Esophagus squamous epithelium (tissue), 5 donors: ENCODE measurements at regions not wholly inside any gene's neighbourhood (a gene's known extent, or its start where the extent isn't known, plus 50 kb on each side); places are given as distances from the start of the nearest gene placed in this dataset.

Experiments
- DNase-seq: peaks from one replicate; lab custom pipeline; 2025; lab: John Stamatoyannopoulos, UW
- H3K27ac ChIP-seq, 4 donors: fragments of 200-600 bp; sonication (generic); one replicate each; pipeline ENCODE4 v1.5.1; 2016 to 2019; ENCODE audit warnings: mild to moderate bottlenecking in 1 of 4
- H3K27me3 ChIP-seq, 4 donors: fragments of 200-600 bp; sonication (generic); 1 replicate in 3 of 4; 2 replicates in 1 of 4; pipeline versions ENCODE4 v1.5.1 to v1.6.0; 2017 to 2021; ENCODE audit warnings: antibody characterized with exemption in 1 of 4
- H3K36me3 ChIP-seq, 3 donors: fragments of 200-600 bp; sonication (generic); one replicate each; pipeline ENCODE4 v1.5.1; 2016 to 2019
- H3K4me1 ChIP-seq, 3 donors: fragments of 200-600 bp; sonication (generic); one replicate each; pipeline ENCODE4 v1.5.1; 2017 to 2019
- H3K4me3 ChIP-seq, 4 donors: fragments of 200-600 bp; sonication (generic); 1 replicate in 3 of 4; 2 replicates in 1 of 4; pipeline ENCODE4 v1.5.1; 2016 to 2019; ENCODE audit warnings: mild to moderate bottlenecking in 2 of 4, moderate library complexity in 1 of 4
- H3K9me3 ChIP-seq, 3 donors: fragments of 200-600 bp; sonication (generic); one replicate each; pipeline ENCODE4 v1.5.1; 2016 to 2019
- CTCF ChIP-seq, 6 experiments: fragments of 450-650 bp in 4 of 6; fragments of 200-600 bp in 2 of 6; sonication (generic) in 2 of 6; IDR thresholded peaks; one replicate each; pipeline ENCODE4 v1.5.1; 2016 to 2019; ENCODE audit warnings: antibody characterized with exemption in 6 of 6, mild to moderate bottlenecking in 4 of 6, moderate library complexity in 4 of 6
- POLR2A ChIP-seq, 4 donors: fragments of 450-650 bp; IDR thresholded peaks; one replicate each; pipeline ENCODE4 v1.6.1; 2017; ENCODE audit warnings: antibody characterized with exemption in 4 of 4, mild to moderate bottlenecking in 4 of 4, moderate library complexity in 3 of 4
- WGBS, 2 donors: methylation state at CpG; one replicate each; pipeline ENCODE4 v1.1.5; 2018; 5-methylcytosine and 5-hydroxymethylcytosine counted together
- intact Hi-C: fragments of 100-400 bp; cut with DNase I; formaldehyde crosslinking; loops from one replicate; pipeline ENCODE4 v1.15.0; 2022
- donor health status: DM: yes; HTN: yes; CAD: no.

GRCh38 chr1:195721210-195721971, 886.8 kb downstream of the KCNT2 start:
- Histone ChIP-seq H3K36me3 (no peaks in the 10 kb centered on the region), H3K4me3 (peak overlapping the region; percentile 20 to 50 (median 32)), H3K4me1 (peaks cover 0 to 42% (median 0%) of the 10 kb centered on the region in 3 donors), H3K9me3 (no peaks in the 10 kb centered on the region), H3K27ac (peak overlapping the region; percentile 67 to 86 (median 76)), H3K27me3 (no peaks in the 10 kb centered on the region)
- intact Hi-C loops = no loop called here
- TF ChIP-seq POLR2A (IDR thresholded peaks at IDR 0.05) = no peak
- TF ChIP-seq CTCF (IDR thresholded peaks at IDR 0.05) = no peak
- DNase-seq = no peak
- WGBS, 2 donors = 32 to 45% methylated on average over 13 to 14 of the region's 14 CpGs

DNA sequence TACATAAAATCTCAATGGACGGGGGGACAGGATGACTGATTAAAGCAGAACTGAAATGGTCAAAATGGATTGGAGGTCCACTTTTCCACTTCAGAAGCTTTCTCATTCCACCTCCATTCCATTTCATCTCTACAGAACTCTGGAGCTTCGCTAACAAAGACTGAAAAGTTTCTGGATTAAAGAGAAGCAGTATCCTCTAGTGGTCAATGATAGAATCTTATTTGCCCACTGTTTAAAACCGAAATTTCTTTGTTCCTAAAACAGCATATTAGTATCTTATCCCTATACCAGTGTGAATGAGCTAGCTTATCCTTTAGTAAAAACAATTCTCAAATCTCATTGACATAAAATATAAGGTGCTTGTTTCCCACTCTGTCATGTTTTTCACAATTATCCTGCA, 890.6 kb downstream of the KCNT2 start:
- Histone ChIP-seq H3K36me3 (no peaks in the 10 kb centered on the region), H3K9me3 (no peaks in the 10 kb centered on the region), H3K27me3 (no peaks in the 10 kb centered on the region), H3K4me3 (no peak overlapping the region), H3K27ac (no peak overlapping the region), H3K4me1 (peaks cover 0 to 46% (median 0%) of the 10 kb centered on the region in 3 donors)
- intact Hi-C loops = no loop called here
- DNase-seq = no peak
- 47 to 48% methylated on average over 3 of the region's 3 CpGs for WGBS, 2 donors
- TF ChIP-seq CTCF (IDR thresholded peaks at IDR 0.05) (peak in 4 of 6 experiments; percentile 14 to 58 (median 37)), POLR2A (IDR thresholded peaks at IDR 0.05) (no peak)

- Histone ChIP-seq H3K4me3 (no peak overlapping the region), H3K9me3 (no peaks in the 10 kb centered on the region), H3K4me1 (peaks cover 0 to 36% (median 0%) of the 10 kb centered on the region in 3 donors), H3K27ac (no peak overlapping the region), H3K27me3 (no peaks in the 10 kb centered on the region), H3K36me3 (no peaks in the 10 kb centered on the region)
- no peak for DNase-seq
- 75 to 83% methylated on average over 2 of the region's 2 CpGs for WGBS, 2 donors
- intact Hi-C loops = no loop called here
- TF ChIP-seq POLR2A (IDR thresholded peaks at IDR 0.05) (no peak), CTCF (IDR thresholded peaks at IDR 0.05) (no peak)
Measured at GRCh38 chr1:195715652-195716051, 892.6 kb downstream of the KCNT2 start.

DNA sequence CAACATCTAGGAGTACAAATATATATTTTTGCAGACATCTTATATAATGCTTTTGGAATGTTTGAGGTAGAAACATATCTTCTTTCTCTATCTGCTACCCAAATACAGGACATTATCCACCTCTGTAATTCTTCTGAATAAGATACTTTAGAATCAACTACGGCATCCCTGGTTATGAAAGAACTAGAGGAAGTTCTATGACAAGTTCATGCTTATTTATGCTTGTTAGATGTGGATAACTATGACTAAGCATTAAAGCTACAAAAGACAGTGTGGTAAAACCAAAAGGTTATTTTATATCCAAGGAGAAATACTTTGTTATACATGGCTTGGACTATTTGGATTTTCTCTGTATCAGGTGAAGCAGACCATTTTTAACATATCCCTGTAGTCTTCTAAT, 894.0 kb downstream of the KCNT2 start:
- intact Hi-C loops = no loop called here
- H3K9me3 ChIP-seq = no peaks in the 10 kb centered on the region
- no peak for DNase-seq
- peak overlapping the region in 1 of 4 donors; percentile 34 for H3K27ac ChIP-seq
- no peaks in the 10 kb centered on the region for H3K36me3 ChIP-seq
- H3K27me3 ChIP-seq = no peaks in the 10 kb centered on the region
- no peak overlapping the region for H3K4me3 ChIP-seq
- peaks cover 0 to 34% (median 0%) of the 10 kb centered on the region in 3 donors for H3K4me1 ChIP-seq
- 11 to 26% methylated on average over 1 of the region's 1 CpG for WGBS, 2 donors
- TF ChIP-seq CTCF (IDR thresholded peaks at IDR 0.05) (no peak), POLR2A (IDR thresholded peaks at IDR 0.05) (no peak)

DNA sequence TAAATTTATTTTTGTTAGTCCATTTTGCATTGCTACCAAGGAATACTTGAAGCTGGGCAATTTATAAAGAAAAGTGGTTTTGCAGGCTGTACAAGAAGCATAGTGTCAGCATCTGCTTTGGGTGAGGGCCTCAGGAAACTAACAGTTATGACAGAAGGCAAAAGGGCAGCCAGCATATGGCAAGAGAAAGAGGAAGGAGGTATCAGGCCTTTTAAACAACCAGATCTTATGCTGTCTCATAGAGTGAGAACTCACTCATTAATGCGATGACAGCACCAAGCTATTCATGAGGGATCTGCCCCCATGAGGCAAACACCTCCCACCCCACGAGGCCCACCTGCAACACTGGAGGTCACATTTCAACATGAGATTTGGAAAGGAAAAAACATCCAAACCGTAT, 898.4 kb downstream of the KCNT2 start:
- no peak for DNase-seq
- intact Hi-C loops = no loop called here
- H3K9me3 ChIP-seq = no peaks in the 10 kb centered on the region

More for the DNA sequence above, 898.4 kb downstream of the KCNT2 start:
- Histone ChIP-seq H3K36me3 (no peaks in the 10 kb centered on the region), H3K4me1 (peaks cover 0 to 23% (median 6%) of the 10 kb centered on the region in 3 donors), H3K27ac (no peak overlapping the region), H3K4me3 (no peak overlapping the region), H3K27me3 (no peaks in the 10 kb centered on the region)
- WGBS, 2 donors = 51 to 64% methylated on average over 3 of the region's 3 CpGs
- no peak for TF ChIP-seq POLR2A (IDR thresholded peaks at IDR 0.05)
- TF ChIP-seq CTCF (IDR thresholded peaks at IDR 0.05) = no peak
